HG02973 (cell line): ENCODE measurements at regions not wholly inside any gene's neighbourhood (a gene's known extent, or its start where the extent isn't known, plus 50 kb on each side); places are given as distances from the start of the nearest gene placed in this dataset.

Experiments used
- ATAC-seq: cut with Tn5 transposase; IDR thresholded peaks from one replicate; pipeline ENCODE4 v1.9.1; 2021; ENCODE audit warnings: moderate library complexity; ENCODE audit not compliant: unreplicated experiment

DNA sequence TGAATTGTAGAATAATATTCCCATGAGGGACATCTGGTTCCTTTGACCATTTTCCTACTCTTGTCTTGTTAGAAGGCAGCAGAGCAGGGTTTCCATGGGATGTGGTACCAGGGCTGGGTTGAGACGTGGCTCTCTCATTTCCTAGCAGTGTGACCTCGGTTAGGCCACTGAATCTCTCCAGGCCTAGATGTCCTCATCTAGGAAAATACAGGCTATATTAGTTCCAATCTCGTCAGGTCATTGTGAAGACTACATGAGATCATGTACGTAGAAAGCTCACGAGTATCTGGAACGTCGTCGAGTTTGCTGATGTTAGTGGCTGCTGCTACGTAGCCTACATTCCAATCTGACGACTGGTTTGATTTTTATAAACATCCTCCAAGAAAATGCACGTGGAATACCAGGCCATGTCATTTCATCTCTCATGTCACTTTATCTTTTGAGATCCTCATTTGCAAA lies 278.2 kb upstream of the GATB start:
- no peak for ATAC-seq

DNA sequence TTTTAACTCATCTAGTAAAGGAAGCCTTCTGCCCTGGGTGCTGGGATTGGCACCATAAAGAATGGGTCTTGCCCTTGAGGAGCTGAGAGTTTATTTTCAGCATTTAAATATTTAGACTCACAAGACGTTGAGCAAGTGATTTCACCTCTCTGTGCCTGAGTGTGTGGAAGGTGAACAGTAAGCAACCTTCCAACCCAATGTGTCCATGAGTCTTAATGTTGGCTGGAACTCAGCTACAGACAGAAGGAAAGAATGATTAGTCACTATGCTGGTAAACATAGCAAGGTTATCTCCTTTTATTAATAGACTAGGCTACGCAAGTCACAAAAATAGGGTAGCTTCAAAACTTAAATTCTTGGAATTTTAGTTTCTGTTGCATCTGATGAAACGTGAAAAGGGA lies 277.4 kb upstream of the GATB start:
- no peak for ATAC-seq

DNA sequence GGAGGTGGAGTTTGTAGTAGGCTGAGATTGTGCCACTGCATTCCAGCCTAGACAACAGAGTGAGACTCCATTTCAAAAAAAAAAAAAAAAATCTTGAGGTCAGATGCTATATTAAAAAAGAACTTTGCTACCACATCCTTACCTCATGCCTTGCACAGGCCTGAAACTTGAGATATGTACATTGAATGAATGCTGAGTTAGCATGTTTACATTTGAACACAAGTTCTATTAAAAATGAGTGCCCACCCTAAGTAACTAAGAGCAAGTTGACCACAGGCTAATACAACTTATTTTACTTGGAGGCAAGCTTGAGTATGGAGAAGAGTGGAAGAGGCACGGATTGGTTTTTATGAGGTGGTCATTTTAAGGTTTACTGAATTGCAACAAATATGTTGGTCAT lies 276.6 kb upstream of the GATB start:
- ATAC-seq: no peak

DNA sequence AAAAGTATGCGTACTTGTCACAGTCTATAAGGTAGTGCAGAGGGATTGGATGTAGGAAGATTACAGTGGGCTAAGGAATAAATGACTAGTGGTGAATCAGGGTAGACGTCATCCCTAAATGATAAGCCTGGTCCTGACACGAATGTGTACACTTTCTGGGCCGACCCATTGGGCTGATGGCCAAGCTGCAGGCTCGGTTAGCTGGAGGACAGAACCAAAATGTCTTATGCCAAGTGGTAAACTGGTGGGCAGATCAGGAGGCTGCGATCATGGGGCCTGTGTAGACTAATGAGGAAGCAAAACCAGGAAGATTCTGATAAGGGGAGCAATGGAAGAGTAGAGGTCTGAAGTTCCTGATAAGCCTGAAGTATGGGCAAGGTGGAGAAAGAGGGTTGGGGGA lies 272.8 kb upstream of the GATB start:
- no peak for ATAC-seq

DNA sequence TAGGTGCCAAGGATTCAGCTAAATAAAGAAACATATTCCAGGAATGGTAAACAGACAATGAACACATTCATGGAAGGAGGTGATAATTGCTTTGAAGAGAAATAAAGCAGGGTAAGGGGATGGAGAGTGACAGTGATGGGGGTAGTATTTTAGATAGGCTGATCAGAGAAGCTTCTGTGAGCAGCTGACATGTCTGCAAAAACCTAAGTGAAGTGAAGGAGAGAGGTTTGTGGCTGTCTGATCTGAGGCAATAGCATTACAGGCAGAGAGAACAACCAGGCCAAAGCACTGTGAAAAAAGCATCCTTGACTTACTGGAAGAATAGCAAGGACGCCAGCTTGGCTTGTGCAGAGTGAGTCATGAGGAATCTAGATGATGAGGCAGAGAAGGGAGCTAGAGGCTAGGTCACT lies 271.9 kb upstream of the GATB start:
- ATAC-seq: no peak

DNA sequence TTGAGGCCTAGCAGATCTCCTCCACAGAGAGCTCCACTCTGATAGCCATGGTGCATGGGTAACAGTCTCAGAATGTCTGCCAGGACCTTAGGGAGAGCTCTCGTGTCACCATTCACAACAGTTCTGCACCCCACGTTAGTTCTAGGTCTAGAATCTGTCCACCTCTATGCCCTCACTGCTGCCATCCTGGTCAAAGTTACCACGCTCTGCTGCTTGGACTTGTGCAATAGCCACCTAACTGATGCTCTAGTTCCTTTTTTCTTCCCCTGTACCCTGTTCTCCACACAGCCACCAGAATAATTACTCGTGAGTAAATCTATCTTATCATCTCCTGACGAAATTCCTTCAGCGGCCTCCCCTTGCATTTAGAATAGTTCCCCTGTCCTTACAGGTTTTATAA lies 268.8 kb upstream of the GATB start:
- no peak for ATAC-seq

DNA sequence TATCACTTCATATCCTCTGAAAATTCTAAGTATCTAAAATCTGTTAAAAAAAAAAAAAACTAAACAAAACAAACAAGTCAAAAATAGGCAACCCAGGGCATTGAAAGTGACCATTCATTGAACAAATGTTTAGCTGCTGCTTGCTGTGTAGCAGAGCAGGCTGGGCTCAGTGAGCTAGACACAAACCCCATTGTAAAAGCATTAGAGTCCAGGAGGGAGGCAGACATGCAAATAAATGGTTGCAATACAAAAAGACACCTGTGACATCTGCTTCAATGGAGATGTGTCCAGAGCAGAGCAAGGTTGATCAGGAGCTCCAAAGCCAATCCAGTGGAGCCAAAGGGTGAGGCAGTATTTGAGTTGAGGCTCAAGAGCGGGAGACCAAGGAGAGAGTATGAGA lies 267.3 kb upstream of the GATB start:
- ATAC-seq: no peak

DNA sequence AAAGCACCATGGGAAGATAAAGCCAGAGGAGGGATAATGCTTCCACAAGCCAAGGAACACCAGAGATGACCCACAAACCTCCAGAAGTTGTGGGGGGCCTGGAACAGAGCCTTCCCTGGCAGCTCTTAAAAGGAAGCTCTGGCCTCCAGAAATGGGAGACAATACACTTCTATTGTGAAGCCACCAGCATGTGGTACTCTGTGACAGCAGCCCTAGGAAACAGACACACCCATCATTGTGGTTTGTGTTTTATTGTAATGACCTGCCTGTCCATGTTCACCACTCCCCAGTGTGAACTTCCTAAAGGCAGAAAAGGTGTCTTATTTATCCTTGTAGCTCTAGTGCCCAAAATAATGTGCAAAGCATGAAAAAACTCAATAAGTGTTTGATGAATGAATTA lies 264.1 kb upstream of the GATB start:
- ATAC-seq: no peak

DNA sequence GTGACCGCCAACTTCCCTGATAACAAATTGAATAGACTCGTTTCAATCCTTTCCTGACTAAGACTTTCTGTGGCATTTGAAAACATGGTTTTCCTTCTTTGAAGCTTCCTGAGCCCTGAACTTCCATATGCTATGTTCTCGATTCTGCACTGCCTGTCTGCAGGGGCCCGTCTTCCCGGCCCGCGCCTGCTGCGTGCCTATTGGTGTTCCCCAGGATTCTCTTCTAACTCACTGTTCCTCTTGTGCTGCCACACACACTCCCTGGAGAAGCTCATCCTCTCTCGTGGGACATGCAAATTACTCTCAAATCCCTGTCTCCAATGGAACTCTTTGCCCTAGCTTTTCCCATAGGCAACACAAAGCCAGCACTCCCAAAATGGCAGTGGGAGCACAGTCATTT lies 262.9 kb upstream of the GATB start:
- ATAC-seq: no peak

DNA sequence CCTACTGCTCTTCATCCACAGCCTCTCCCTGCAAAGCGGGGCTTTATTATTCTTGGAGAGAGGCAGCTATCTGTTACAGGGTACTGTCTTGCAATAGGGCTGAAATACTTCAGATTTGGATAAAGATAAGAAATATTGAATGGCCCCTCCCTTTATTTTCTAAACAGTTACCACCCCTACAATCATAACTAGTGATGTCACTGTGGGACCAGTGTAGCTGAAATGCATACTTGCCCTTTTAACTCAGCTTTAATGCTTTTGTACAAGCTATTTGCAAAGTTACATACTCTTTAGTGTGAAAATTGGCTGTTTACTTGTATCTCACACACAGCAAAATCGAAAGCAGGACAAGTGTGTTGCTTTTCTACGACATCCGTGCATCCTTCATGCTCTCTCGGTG lies 261.7 kb upstream of the GATB start:
- no peak for ATAC-seq

DNA sequence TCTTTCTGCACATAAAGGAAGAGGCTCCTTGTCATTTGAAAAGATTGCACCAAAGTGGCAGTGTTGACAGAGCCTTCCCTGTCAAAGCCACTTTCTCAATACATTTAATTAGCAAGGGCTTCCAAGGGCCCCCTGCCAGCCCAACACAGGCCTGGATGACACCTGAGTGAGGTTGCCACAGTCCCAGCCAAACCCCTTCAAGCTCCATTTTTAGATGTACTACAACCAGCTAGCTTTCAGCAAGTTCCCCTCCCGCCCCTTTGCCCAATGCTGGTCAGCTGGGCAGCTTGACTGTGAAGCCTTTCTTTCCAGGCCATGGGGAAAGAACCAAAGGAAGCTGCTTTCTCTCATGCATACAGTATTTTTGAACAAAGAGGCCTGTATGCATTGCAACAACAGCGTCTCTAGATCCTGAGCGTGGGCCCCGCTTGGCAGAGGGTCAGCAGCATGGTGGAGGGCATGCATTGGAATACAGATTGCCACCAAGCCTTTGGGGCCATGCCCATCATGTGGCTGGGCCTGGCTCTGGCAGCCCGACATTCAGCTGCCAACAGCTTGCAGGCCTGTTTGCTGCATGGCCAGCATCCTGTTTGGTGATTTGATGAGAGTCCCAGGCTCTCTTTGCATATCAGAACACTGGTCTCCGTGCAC lies 261.1 kb upstream of the GATB start:
- no peak for ATAC-seq

DNA sequence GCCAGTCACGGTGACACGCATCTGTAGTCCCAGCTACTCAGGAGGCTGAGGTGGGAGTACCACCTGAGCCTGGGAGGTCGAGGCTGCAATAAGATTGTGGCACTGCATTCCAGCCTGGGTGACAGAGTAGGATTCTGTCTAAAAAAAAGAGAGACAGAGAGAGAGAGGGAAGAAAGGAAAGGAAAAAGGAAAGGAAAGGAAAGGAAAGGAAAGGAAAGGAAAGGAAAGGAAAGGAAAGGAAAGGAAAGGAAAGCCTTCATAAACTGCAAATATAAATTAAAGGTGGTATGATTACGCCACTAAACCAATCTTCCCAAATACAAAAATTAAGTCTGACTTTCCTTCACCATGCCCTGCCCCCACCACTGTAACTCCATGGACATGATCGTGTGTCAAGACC lies 259.3 kb upstream of the GATB start:
- no peak for ATAC-seq

DNA sequence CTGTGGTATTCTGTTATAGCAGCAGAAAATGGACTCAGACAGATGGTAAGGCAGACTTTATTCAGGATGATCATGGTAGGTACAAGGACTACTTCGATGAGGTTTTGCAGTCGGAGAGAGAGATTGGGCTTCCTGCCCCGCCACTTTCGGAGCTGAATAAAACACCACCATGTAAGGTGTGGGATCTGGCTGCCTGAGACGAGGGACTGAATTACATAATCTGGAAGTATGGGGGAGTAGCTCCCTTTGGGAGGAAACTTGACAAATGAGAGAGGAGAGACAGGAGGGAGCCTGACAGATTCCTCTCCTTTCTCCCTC lies 255.5 kb upstream of the GATB start:
- no peak for ATAC-seq

DNA sequence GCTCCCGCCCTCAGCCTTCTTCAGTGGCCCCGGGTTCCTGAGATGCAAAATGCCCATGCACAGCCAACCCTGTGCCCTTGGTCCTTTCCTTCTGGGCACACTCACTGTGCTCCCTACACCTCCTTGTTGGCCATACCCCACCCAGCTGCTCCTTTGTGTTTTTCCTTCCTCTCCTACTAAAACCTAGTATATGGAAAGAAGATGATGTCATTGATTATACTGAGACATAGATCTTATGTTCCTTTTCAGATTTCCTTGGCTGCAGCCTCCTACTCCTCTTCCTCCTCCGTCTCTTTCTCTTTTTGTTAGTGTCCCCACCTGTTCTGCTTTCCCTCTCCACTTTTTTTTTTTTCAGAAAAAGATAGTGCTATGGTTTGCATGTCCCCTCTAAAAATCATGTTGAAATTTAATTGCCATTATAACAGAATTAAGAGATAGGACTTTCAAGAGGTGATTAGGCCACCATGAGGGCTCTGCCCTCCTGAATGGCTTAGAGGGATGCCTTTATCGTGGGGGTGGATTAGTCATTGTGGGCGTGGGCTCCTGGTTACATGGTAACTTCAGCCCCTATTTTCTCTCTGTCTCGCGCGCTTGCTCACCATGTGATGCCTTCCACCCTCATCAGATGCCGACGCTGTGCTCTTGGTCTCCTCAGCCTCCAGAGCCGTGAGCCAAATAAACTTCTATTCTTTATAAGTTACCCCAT lies 254.9 kb upstream of the GATB start:
- ATAC-seq: no peak

DNA sequence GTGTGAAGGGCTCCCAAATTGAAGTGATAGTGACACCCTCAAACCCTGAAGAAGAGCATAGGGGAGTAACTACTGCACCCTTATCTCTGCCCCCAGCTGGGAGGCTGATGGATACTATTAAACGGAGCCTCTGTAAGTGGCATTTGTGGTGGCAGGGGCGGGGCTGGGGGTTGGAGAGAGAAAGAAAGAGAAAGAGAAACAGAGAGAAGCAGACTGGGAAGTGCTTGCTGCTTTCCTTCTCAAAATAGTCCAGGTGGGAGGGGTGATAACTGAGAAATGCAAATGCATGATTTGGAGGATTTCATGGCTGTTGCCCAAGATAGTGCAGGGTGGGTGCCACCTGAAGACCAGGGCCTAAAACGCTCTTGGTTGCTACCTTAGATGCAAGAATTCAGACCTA lies 253.5 kb upstream of the GATB start:
- ATAC-seq: peak; percentile 87

DNA sequence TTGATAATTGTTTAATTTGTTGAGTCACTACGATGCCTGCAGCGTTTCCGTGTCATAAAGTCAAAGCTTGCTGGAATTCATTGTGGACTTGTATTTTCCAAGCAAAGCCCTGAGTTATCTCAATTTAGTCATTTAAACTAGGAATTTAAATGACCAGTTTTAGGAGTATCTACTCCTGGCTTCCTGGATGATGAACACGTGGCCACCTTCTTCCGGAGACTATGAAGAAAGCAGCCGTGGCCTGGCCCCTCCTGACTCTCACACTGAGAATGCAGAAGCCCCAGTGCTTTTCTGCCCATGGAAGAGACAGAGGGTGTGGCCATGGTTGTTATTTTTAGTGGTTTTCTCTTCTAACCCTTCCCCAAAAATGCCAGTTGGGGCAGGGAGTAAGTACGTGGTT lies 250.7 kb upstream of the GATB start:
- ATAC-seq: no peak

DNA sequence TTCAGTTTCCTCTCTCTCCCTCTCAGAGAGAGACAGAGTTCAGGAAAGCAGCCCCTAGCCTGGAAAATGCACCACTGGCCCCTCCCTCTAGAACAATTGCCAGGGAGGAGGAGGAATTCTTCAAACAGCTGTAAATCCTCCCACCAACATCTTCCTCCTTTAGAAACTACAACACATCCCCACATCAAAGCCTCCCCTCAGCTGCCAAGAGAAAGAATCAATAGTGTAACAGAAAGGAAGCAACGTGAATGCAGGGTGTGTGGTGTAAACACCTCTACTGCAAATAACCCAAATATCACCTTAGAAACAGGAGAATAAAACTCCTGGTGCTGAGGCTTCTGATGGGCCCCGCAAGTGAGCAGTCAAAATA lies 249.9 kb upstream of the GATB start:
- no peak for ATAC-seq

DNA sequence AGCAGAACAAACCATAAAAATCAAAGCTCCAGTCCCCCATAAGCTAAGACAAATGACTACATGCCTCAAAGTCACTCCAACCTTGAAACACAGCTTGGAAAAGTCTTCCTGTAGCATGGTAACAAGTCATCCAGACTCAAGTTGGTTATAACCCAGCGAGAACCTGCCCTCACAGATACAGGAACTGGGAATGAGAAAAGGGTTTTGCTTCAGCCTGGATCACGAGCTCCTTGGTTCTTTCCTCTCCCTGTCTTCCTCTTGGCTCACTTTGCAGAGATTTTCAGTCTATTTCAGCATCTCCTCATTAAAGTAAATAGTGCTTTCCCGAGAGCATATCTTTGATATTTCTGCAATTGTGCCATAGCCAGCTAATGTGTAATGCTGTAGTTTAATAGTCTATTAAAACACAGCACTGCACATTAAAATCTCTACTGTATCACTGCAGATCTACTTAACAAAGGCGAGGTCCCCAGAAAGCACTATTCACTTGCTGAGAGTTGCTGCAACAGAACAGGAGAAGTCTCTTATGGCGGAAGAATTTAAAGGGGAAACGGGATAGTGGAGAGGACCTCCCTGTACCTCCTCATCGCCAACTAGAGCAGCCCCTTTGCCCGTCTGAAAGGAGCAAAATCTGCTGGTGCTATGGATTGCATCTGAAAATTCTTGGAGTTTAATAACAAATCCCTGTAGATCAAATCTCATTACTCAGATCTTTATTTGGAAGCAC lies 249.3 kb upstream of the GATB start:
- ATAC-seq: no peak

DNA sequence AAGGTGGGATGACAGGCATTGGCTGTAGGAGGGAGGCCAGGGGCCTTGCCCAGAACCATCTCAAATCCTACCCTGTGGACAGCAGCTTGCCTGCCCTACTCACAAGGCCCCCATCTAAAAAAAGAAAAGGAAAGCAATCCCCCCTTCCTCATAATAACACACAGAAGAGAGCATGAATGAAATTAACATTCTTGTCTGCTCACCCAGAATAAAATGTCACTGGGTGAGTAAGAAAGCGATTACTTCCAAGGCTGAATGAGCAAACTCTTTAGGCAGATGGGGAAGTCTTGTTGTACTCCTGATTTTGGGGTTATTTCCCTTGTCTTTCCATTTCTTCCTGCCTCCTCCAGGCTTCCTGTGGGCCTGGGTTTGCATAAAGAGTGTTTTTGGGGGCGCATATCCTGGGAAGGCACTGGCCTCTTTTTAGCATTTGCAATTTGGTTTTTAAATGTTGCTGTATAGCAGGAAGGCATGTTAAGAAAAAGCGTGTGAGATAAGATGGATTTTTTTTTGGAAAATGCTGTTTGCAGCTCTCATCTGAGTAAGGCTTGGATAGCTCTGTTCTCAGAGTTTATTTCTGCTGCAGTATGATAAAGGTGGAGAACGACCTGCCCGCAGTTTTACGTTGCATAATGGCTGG lies 248.3 kb upstream of the GATB start:
- no peak for ATAC-seq

DNA sequence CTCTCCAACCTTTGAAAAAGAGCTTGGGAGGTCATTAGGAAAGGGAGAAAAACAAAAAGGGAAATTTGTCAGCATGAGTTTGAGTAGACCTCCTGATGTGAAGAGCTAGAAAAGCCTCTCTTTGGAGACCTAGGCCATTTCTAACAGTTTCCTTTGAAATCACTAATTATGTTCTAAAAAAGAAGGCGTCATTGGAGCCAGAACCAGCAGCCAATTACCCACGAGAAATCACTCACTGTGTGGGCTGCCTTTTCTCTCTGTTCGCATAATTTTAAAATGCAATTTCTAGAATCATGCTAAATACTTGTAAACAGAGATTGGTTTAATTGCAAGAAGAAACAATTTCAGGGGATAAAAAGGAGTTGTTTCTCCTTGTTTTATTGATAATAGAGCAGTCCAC lies 246.3 kb upstream of the GATB start:
- no peak for ATAC-seq

DNA sequence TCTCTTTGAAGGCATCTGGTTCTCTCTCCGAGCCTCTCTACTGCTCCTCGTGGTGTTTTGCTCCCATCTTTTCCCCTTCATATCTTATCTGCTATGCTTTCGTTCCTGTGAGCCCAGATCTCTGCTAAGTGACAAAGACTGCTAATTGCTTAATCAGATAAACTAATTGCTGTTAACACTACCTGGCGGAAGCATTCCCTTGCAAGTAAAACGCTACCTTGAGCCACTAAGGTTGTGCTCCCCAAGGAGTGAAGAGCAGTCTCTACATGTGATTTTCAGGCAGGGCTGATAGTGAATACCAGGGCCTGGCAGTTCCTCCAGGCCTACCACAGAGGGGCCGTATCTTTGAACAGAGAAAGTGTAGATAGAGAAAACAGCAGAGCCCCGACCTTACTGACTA lies 244.0 kb upstream of the GATB start:
- ATAC-seq: no peak

DNA sequence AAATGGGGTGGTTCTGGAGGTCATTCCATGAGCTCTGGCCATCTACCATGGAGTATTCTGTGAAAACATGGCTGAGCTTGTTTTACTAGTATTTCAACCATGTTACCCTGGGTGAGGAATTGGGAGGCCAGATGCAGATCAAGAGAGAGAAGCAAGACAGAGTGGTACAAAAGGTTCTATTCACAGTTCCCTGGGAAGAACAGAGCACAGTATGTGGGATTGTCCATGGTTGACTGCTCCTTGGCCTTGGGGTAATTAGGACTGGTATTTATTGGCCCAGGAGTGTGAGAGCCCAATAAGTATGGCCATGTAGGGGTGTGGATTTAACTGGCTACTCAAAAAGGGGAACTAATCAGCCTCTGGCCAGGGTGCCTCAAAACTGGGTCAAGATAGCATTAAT lies 239.7 kb upstream of the GATB start:
- ATAC-seq: no peak
